Adrenal gland (tissue), 9 donors: ENCODE measurements at regions not wholly inside any gene's neighbourhood (a gene's known extent, or its start where the extent isn't known, plus 50 kb on each side); places are given as distances from the start of the nearest gene placed in this dataset.

Experiments
- DNase-seq, 7 donors: peaks; one replicate each; pipeline ENCODE4 v3.0.0-alpha.2; 2019 to 2020
- H3K27ac ChIP-seq, 5 donors: fragments of 200-600 bp; sonication (generic) in 4 of 5; 1 replicate in 3 of 5; 2 replicates in 2 of 5; pipeline versions ENCODE4 v1.5.1 to v1.8.0; 2016 to 2020; ENCODE audit warnings: mild to moderate bottlenecking in 1 of 5
- H3K27me3 ChIP-seq: fragments of 200-600 bp; 2 replicates; pipeline ENCODE4 v1.8.0; 2021
- H3K36me3 ChIP-seq, 2 donors: fragments of 200-600 bp; replicated peaks in 1 of 2; 1 replicate in 1 of 2; 2 replicates in 1 of 2; pipeline versions ENCODE4 v1.5.1 to v1.8.0; 2018 to 2022
- H3K4me1 ChIP-seq, 2 donors: fragments of 200-600 bp; replicated peaks in 1 of 2; 1 replicate in 1 of 2; 2 replicates in 1 of 2; pipeline versions ENCODE4 v1.5.1 to v1.8.0; 2018 to 2021
- H3K4me3 ChIP-seq, 4 donors: fragments of 200-600 bp; sonication (generic) in 3 of 4; one replicate each; pipeline ENCODE4 v1.5.1; 2016 to 2018
- H3K9me3 ChIP-seq, 3 donors: fragments of 200-600 bp; sonication (generic) in 1 of 3; replicated peaks in 1 of 3; 1 replicate in 2 of 3; 2 replicates in 1 of 3; pipeline versions ENCODE4 v1.5.1 to v1.8.0; 2016 to 2021
- CTCF ChIP-seq, 6 experiments: fragments of 450-650 bp in 4 of 6; fragments of 200-600 bp in 2 of 6; sonication (generic) in 1 of 6; IDR thresholded peaks; 1 replicate in 5 of 6; 2 replicates in 1 of 6; pipeline versions ENCODE4 v1.5.1 to v1.8.0; 2016 to 2021; ENCODE audit warnings: antibody characterized with exemption in 6 of 6, mild to moderate bottlenecking in 2 of 6, moderate library complexity in 1 of 6
- POLR2A ChIP-seq, 2 donors: fragments of 450-650 bp; IDR thresholded peaks; one replicate each; pipeline ENCODE4 v1.6.1; 2017; ENCODE audit warnings: antibody characterized with exemption in 2 of 2, mild to moderate bottlenecking in 2 of 2, moderate library complexity in 1 of 2
- WGBS, 4 donors: extraction: QIAGEN DNeasy Blood & Tissue Kit in 2 of 4; methylation state at CpG; one replicate each; pipeline versions ENCODE4 v1.1.5 to v1.1.7; 2013 to 2017; 5-methylcytosine and 5-hydroxymethylcytosine counted together
- intact Hi-C, 2 donors: fragments of 100-400 bp; cut with DNase I; formaldehyde crosslinking; loops; one replicate each; pipeline versions ENCODE4 v1.14.1 to v1.15.0; 2022 to 2023
- donor health status: healthy with polysubstance abuse.
- donor health status: Bipolar disorder and iron deficiency.
- donor health status: DM: yes; HTN: yes; CAD: no.
- donor health status: DM: no; HTN: no; CAD: no.
- donor health status: DM: no; HTN: no; CAD: no.

- no peaks in the 10 kb centered on the region for H3K4me1 ChIP-seq
- intact Hi-C loops, result no loop called here
- 80 to 91% (median 81%) methylated on average over 1 to 2 of the region's 2 CpGs for WGBS, 4 donors
Measured at GRCh38 chrX:45344594-45344993, 143.9 kb upstream of the DIPK2B start.

GRCh38 chrX:45329217-45329616 is 128.5 kb upstream of the DIPK2B start:
- TF ChIP-seq CTCF (IDR thresholded peaks at IDR 0.05), result no peak
- Histone ChIP-seq H3K9me3 (no peaks in the 10 kb centered on the region), H3K27ac (no peak overlapping the region), H3K4me1 (no peaks in the 10 kb centered on the region), H3K27me3 (peaks cover 4% of the 10 kb centered on the region), H3K4me3 (no peak overlapping the region), H3K36me3 (no peaks in the 10 kb centered on the region)
- WGBS, 4 donors, result 42 to 63% (median 52%) methylated on average over 1 of the region's 1 CpG
- no peak for DNase-seq
- intact Hi-C loops, result no loop called here

More at GRCh38 chrX:45344594-45344993, 143.9 kb upstream of the DIPK2B start:
- no peak overlapping the region for H3K27ac ChIP-seq
- no peaks in the 10 kb centered on the region for H3K36me3 ChIP-seq
- H3K9me3 ChIP-seq, result no peaks in the 10 kb centered on the region
- no peak overlapping the region for H3K4me3 ChIP-seq
- H3K27me3 ChIP-seq, result no peaks in the 10 kb centered on the region
- TF ChIP-seq POLR2A (IDR thresholded peaks at IDR 0.05), result no peak
- TF ChIP-seq CTCF (IDR thresholded peaks at IDR 0.05), result no peak
- no peak for DNase-seq

- no peaks in the 10 kb centered on the region for H3K9me3 ChIP-seq
- no peak overlapping the region for H3K4me3 ChIP-seq
- H3K27me3 ChIP-seq, result peaks cover 4% of the 10 kb centered on the region
- no peak for TF ChIP-seq CTCF (IDR thresholded peaks at IDR 0.05)
- intact Hi-C loops, result no loop called here
- H3K4me1 ChIP-seq, result no peaks in the 10 kb centered on the region
- no peak for DNase-seq
- no peak overlapping the region for H3K27ac ChIP-seq
- 60 to 74% (median 60%) methylated on average over 3 of the region's 3 CpGs for WGBS, 4 donors
- no peaks in the 10 kb centered on the region for H3K36me3 ChIP-seq
Measured at GRCh38 chrX:45324941-45325340, 124.3 kb upstream of the DIPK2B start.

- DNase-seq, result no peak
- no peaks in the 10 kb centered on the region for H3K4me1 ChIP-seq
- H3K27me3 ChIP-seq, result peaks cover 13% of the 10 kb centered on the region
- TF ChIP-seq POLR2A (IDR thresholded peaks at IDR 0.05) (no peak), CTCF (IDR thresholded peaks at IDR 0.05) (no peak)
- WGBS, 4 donors, result 79 to 100% (median 93%) methylated on average over 2 to 3 of the region's 3 CpGs
- H3K36me3 ChIP-seq, result no peaks in the 10 kb centered on the region
- no peak overlapping the region for H3K27ac ChIP-seq
- intact Hi-C loops, result no loop called here
- H3K9me3 ChIP-seq, result no peaks in the 10 kb centered on the region
- H3K4me3 ChIP-seq, result no peak overlapping the region
Measured at GRCh38 chrX:45323387-45323786, 122.7 kb upstream of the DIPK2B start.
